ENCODE measurements at regions not wholly inside any gene's neighbourhood (a gene's known extent, or its start where the extent isn't known, plus 50 kb on each side); places are given as distances from the start of the nearest gene placed in this dataset.

GRCh38 chr5:60487885-60488442 is 212.0 kb downstream of the DEPDC1B start:
- no peaks in the 10 kb centered on the region for H3K9me3 ChIP-seq
- 57% methylated on average over 16 of the region's 16 CpGs for WGBS

GRCh38 chr5:60487476-60487875 is 212.5 kb downstream of the DEPDC1B start:
- TF ChIP-seq POLR2A (IDR thresholded peaks at IDR 0.05; ENCODE audit: low read depth): no peak
- no peak for TF ChIP-seq CTCF (IDR thresholded peaks at IDR 0.05)
- TF ChIP-seq EP300 (IDR thresholded peaks at IDR 0.05): no peak
- WGBS: 38% methylated on average over 2 of the region's 2 CpGs
- no peaks in the 10 kb centered on the region for H3K36me3 ChIP-seq
- no peaks in the 10 kb centered on the region for H3K9me3 ChIP-seq
- peaks cover 0 to 4% (median 0%) of the 10 kb centered on the region in 4 donors for H3K27me3 ChIP-seq
- H3K4me3 ChIP-seq: peak overlapping the region; percentile 52 to 64 (median 53)
- peak overlapping the region; percentile 75 to 79 (median 78) for H3K27ac ChIP-seq (replicated peaks in 1 of 4)
- intact Hi-C loops (cut with DNase I): no loop called here
- DNase-seq (ENCODE audit: extremely low spot score): no peak
- H3K4me1 ChIP-seq: peaks cover 0 to 27% (median 19%) of the 10 kb centered on the region in 4 donors

More at GRCh38 chr5:60487885-60488442, 212.0 kb downstream of the DEPDC1B start:
- Histone ChIP-seq H3K4me1 (peaks cover 0 to 27% (median 19%) of the 10 kb centered on the region in 4 donors), H3K4me3 (peak overlapping the region; percentile 52 to 64 (median 53)), H3K36me3 (no peaks in the 10 kb centered on the region), H3K27ac (replicated peaks in 1 of 4) (peak overlapping the region; percentile 75 to 79 (median 78)), H3K27me3 (peaks cover 0 to 4% (median 0%) of the 10 kb centered on the region in 4 donors)
- no peak for DNase-seq (ENCODE audit: extremely low spot score)
- peak in 1 of 2 donors; percentile 23 for TF ChIP-seq POLR2AphosphoS5 (IDR thresholded peaks at IDR 0.05)
- TF ChIP-seq CTCF (IDR thresholded peaks at IDR 0.05): no peak
- intact Hi-C loops (cut with DNase I): no loop called here

GRCh38 chr5:60485361-60485760 is 214.6 kb downstream of the DEPDC1B start:
- Histone ChIP-seq H3K36me3 (no peaks in the 10 kb centered on the region), H3K4me3 (no peak overlapping the region), H3K4me1 (peaks cover 0 to 17% (median 8%) of the 10 kb centered on the region in 4 donors), H3K27me3 (peaks cover 0 to 4% (median 0%) of the 10 kb centered on the region in 4 donors), H3K9me3 (no peaks in the 10 kb centered on the region), H3K27ac (replicated peaks in 1 of 4) (no peak overlapping the region)
- WGBS: 67% methylated on average over 1 of the region's 1 CpG
- no peak for TF ChIP-seq EP300 (IDR thresholded peaks at IDR 0.05)
- no peak for TF ChIP-seq POLR2A (IDR thresholded peaks at IDR 0.05; ENCODE audit: low read depth)
- no peak for TF ChIP-seq CTCF (IDR thresholded peaks at IDR 0.05)
- no peak for TF ChIP-seq POLR2AphosphoS5 (IDR thresholded peaks at IDR 0.05)
- DNase-seq (ENCODE audit: extremely low spot score): no peak
- intact Hi-C loops (cut with DNase I): no loop called here

GRCh38 chr5:60483050-60483449 is 216.9 kb downstream of the DEPDC1B start:
- Histone ChIP-seq H3K4me3 (no peak overlapping the region), H3K27me3 (no peaks in the 10 kb centered on the region), H3K36me3 (no peaks in the 10 kb centered on the region), H3K4me1 (peaks cover 0 to 13% (median 3%) of the 10 kb centered on the region in 4 donors), H3K9me3 (no peaks in the 10 kb centered on the region), H3K27ac (replicated peaks in 1 of 4) (no peak overlapping the region)
- intact Hi-C loops (cut with DNase I): no loop called here
- no peak for TF ChIP-seq POLR2AphosphoS5 (IDR thresholded peaks at IDR 0.05)
- DNase-seq (ENCODE audit: extremely low spot score): no peak

GRCh38 chr5:60482301-60482700 is 217.7 kb downstream of the DEPDC1B start:
- Histone ChIP-seq H3K27ac (replicated peaks in 1 of 4) (no peak overlapping the region), H3K36me3 (no peaks in the 10 kb centered on the region), H3K4me1 (peaks cover 0 to 7% (median 3%) of the 10 kb centered on the region in 4 donors), H3K27me3 (no peaks in the 10 kb centered on the region), H3K9me3 (no peaks in the 10 kb centered on the region), H3K4me3 (no peak overlapping the region)
- TF ChIP-seq EP300 (IDR thresholded peaks at IDR 0.05) (no peak), CTCF (IDR thresholded peaks at IDR 0.05) (no peak), POLR2A (IDR thresholded peaks at IDR 0.05; ENCODE audit: low read depth) (no peak), POLR2AphosphoS5 (IDR thresholded peaks at IDR 0.05) (no peak)
- intact Hi-C loops (cut with DNase I): no loop called here
- no peak for DNase-seq (ENCODE audit: extremely low spot score)
- 79% methylated on average over 1 of the region's 1 CpG for WGBS
